Memory B cell (primary cell): ENCODE measurements at regions not wholly inside any gene's neighbourhood (a gene's known extent, or its start where the extent isn't known, plus 50 kb on each side); places are given as distances from the start of the nearest gene placed in this dataset.
"Not testable (repeated sequence)": the region's sequence is repeated elsewhere in the genome, so short reads cannot be mapped to it uniquely, and the experiment has no call there.

Experiments used
- ATAC-seq: fragments of 150-1000 bp; cut with Tn5 transposase; 2 replicates; pipeline ENCODE4 v1.10.0; 2021; ENCODE audit warnings: low read depth, mild to moderate bottlenecking, moderate library complexity
- DNase-seq, 2 donors: peaks; one replicate each; pipeline ENCODE4 v3.0.0; 2022; ENCODE audit warnings: low spot score in 2 of 2
- H3K27ac Mint-ChIP-seq: one replicate; pipeline ENCODE4 v1.8.0; 2022; ENCODE audit warnings: mild to moderate bottlenecking, moderate library complexity, mixed read lengths
- H3K27me3 Mint-ChIP-seq: one replicate; pipeline ENCODE4 v1.8.0; 2022; ENCODE audit warnings: mixed read lengths
- H3K36me3 Mint-ChIP-seq: one replicate; pipeline ENCODE4 v1.8.0; 2022; ENCODE audit warnings: mild to moderate bottlenecking, mixed read lengths
- H3K4me1 Mint-ChIP-seq: one replicate; pipeline ENCODE4 v1.8.0; 2022; ENCODE audit warnings: mixed read lengths
- H3K4me3 Mint-ChIP-seq: one replicate; pipeline ENCODE4 v1.8.0; 2022; ENCODE audit warnings: mild to moderate bottlenecking, moderate library complexity, mixed read lengths
- H3K9me3 Mint-ChIP-seq: one replicate; pipeline ENCODE4 v1.8.0; 2022; ENCODE audit warnings: mixed read lengths

DNA sequence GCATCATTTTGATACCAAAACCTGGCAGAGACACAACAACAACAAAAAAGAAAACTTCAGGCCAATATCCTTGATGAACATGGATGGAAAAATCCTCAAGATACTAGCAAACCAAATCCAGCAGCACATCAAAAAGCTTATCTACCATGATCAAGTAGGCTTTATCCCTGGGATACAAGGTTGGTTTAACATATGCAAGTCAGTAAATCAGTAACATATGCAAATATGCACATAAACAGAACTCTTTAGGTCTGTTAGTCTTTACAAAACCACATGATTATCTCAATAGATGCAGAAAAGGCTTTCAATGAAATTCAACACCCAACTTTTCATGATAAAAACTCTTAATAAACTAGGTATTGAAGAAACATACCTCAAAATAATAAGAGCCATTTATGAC is 587.5 kb upstream of the CELF4 start:
- H3K27me3 Mint-ChIP-seq, H3K27ac Mint-ChIP-seq, ATAC-seq, H3K4me1 Mint-ChIP-seq, H3K4me3 Mint-ChIP-seq, H3K36me3 Mint-ChIP-seq, DNase-seq, H3K9me3 Mint-ChIP-seq: not testable (repeated sequence)

DNA sequence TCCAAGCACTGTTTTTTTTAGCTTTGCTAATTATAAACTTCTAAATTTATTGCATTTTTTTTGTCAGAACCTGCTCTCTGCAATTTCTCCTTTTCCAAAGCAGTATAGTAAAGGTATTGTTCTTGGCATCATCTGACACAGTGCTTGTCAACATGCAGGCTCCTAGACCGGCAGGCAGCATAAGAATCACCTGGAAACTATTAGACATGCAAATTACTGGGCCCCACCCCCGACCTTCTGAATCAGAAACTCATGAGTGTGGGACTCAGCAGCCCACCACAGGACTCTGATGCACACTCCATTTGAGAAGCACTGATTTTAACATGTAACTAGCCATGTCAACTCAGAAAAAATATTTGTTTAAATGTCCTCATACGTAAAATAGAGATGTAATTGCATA is 551.1 kb upstream of the CELF4 start:
- H3K27me3 Mint-ChIP-seq, result no peaks in the 10 kb centered on the region
- no peak overlapping the region for H3K4me3 Mint-ChIP-seq
- H3K36me3 Mint-ChIP-seq, result no peaks in the 10 kb centered on the region
- no peak for ATAC-seq
- no peaks in the 10 kb centered on the region for H3K4me1 Mint-ChIP-seq
- H3K9me3 Mint-ChIP-seq, result peaks cover 6% of the 10 kb centered on the region
- no peak overlapping the region for H3K27ac Mint-ChIP-seq
- no peak for DNase-seq

DNA sequence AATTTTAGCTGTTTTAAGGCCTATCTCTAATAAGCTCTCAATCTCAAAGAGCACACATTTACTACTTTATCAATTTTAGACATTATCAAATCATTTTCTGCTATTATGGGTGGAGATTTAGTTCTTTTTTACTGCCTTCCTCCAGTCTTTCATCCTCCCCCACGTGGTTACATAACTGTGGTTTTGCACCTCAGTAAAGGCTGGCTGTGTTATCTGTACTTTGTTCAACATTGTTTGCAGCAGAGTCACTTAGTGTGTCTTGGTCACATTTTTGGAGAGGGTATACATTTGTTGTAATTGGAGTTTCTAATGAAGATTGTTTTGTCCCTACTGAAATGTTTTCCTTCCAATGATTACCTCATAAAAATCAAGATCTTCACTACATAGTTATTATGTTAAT is 549.6 kb upstream of the CELF4 start:
- Mint-ChIP-seq H3K27me3 (no peaks in the 10 kb centered on the region), H3K4me1 (no peaks in the 10 kb centered on the region), H3K27ac (no peak overlapping the region), H3K9me3 (peaks cover 8% of the 10 kb centered on the region), H3K4me3 (no peak overlapping the region), H3K36me3 (no peaks in the 10 kb centered on the region)
- no peak for DNase-seq
- ATAC-seq, result no peak

DNA sequence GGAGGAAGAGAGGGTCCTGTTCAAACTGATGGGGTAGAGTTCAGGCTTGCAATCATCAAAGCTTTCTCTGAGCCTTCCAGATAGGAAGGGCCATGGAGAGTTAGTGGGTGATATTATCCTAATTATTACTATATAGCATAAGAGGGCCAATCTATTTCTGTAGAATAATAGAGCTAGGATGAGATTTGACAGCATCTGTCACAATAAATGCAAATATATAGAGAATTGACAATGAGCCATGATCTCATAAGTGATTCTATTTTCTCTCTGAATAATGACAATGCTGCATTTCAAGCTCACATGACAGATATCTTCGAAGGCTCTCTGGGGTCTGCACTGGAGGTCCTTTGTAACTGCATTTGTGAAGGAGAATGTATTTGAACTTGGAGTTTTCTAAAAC is 521.9 kb upstream of the CELF4 start:
- no peaks in the 10 kb centered on the region for H3K36me3 Mint-ChIP-seq
- H3K27me3 Mint-ChIP-seq, result no peaks in the 10 kb centered on the region
- H3K27ac Mint-ChIP-seq, result no peak overlapping the region
- no peaks in the 10 kb centered on the region for H3K9me3 Mint-ChIP-seq
- H3K4me3 Mint-ChIP-seq, result no peak overlapping the region
- H3K4me1 Mint-ChIP-seq, result no peaks in the 10 kb centered on the region
- ATAC-seq, result no peak
- DNase-seq, result no peak

DNA sequence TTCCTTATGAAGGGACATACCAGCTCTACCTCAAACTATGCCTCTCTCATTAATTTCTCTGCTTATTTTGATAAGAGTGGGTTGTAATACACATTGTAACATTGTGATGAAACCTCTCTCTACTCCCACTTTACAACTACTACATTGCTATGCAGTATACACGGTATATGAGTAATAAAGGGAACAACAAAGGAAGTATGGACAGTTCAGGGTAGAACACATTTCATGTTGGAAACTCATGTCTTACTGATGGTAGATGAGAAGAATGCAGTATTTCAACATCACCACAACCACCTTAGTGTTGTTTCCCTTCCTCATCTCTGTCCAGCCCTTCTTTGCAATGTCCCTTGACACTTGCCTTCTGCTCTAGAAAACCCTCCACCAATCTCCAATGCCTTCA is 515.9 kb upstream of the CELF4 start:
- Mint-ChIP-seq H3K9me3 (peaks cover 1% of the 10 kb centered on the region), H3K4me1 (no peaks in the 10 kb centered on the region), H3K27me3 (no peaks in the 10 kb centered on the region), H3K36me3 (no peaks in the 10 kb centered on the region), H3K27ac (no peak overlapping the region), H3K4me3 (no peak overlapping the region)
- ATAC-seq, result no peak
- no peak for DNase-seq

DNA sequence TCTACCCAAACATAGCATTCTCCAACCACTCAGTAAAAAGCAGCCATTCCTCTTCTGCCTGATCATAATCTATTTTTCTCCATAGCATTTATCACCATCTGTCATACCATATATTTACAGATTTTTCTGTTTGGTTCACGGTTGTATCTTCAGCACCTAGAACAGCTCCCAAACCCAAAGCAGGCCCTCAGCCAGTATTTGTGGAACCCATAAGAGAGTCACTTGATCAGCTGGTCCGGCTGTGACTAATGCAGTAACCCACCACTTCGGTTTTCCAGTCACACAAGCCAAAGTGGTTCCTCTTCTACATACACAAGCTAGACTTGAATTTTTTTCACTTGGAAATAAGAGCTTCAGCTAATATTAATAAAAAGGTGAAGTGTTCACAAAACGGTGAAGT is 511.6 kb upstream of the CELF4 start:
- Mint-ChIP-seq H3K27me3 (no peaks in the 10 kb centered on the region), H3K9me3 (peaks cover 1% of the 10 kb centered on the region), H3K27ac (no peak overlapping the region), H3K4me3 (no peak overlapping the region), H3K4me1 (no peaks in the 10 kb centered on the region), H3K36me3 (no peaks in the 10 kb centered on the region)
- no peak for ATAC-seq
- no peak for DNase-seq

DNA sequence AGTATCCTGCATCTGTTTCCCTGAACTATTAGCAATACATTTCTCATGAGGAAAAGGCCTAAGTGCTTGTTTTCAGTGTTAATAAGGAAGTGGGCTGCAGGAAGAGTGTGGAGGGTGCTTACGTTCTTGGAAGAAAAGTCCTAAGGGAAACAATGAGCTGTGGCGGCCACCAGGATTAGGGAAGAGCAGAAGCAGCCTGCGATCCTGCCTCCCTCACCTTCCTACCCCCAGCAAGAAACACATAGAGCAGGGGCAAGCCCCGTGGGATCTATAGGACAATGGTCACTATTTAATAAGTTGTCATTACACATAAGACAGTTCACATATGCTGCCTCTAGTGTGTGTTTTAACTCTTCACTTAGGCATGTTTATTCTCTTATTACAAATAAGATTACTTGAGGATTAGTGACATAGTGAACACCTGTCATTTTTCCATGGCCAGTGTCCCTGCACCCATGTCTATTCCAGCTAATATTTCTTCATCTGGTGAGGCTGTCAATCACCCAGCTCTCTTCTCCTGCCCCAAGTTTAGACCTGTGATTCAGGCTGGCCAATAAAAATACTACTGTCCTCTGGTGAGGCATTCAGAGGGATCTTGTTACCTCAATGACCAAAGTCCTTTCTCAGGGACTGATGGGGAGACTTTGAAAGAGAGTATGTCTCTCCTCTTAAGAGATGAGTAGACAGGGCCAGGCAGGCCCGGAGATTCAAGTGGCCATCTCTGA is 510.9 kb upstream of the CELF4 start:
- H3K27me3 Mint-ChIP-seq, result no peaks in the 10 kb centered on the region
- no peaks in the 10 kb centered on the region for H3K4me1 Mint-ChIP-seq
- H3K9me3 Mint-ChIP-seq, result no peaks in the 10 kb centered on the region
- ATAC-seq (no peak), DNase-seq (no peak)
- H3K4me3 Mint-ChIP-seq, result no peak overlapping the region
- H3K27ac Mint-ChIP-seq, result no peak overlapping the region
- no peaks in the 10 kb centered on the region for H3K36me3 Mint-ChIP-seq

DNA sequence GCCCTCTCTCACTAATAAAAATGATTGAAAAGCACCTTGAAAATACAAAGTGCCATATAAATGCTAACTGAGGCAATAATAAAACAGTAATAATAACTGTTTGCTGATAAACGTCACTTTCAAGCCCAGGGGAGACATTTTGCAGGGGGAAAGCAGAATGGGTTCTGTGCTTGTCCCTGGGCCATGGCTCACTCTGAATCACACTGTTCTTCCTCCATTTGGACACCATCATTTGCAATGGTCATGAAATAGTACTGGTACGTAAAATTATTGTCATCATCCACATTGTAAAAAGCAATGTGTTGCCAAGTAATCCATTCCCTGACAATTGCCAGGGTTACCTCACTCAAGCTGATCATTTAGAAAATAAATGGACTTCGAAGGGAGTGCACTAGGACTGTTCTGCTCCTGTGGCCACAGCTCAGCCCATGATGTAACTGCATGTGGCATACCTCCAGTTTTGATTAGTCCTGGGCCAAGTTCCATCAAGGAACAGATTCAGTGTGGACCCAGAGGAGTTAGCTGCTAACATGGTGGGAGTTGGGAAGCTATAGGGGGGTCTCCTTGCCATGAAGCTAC is 508.8 kb upstream of the CELF4 start:
- DNase-seq (no peak), ATAC-seq (no peak)
- H3K36me3 Mint-ChIP-seq, result no peaks in the 10 kb centered on the region
- H3K4me1 Mint-ChIP-seq, result no peaks in the 10 kb centered on the region
- H3K4me3 Mint-ChIP-seq, result no peak overlapping the region
- no peak overlapping the region for H3K27ac Mint-ChIP-seq
- peaks cover 3% of the 10 kb centered on the region for H3K9me3 Mint-ChIP-seq
- H3K27me3 Mint-ChIP-seq, result no peaks in the 10 kb centered on the region

DNA sequence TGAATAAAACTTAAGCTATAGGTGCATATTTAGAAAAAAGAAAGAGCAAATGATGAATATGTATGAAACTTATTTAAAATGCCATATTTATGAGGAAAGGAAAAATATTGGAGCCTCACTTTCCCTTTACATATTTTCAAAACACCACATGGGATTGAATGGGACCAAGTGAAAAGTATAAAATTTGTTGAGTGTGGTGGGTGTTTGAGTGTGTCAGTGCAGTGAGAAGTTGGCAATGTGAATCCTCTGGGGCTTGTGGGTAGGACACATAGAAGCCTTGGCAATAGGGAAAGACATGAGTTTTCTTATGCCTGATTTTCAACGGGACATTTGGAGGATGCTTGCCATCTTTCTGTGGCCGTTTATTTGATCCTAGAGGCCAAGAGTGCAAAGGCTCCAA is 502.2 kb upstream of the CELF4 start:
- Mint-ChIP-seq H3K4me3 (no peak overlapping the region), H3K27me3 (no peaks in the 10 kb centered on the region), H3K4me1 (no peaks in the 10 kb centered on the region), H3K36me3 (no peaks in the 10 kb centered on the region), H3K27ac (no peak overlapping the region), H3K9me3 (peaks cover 6% of the 10 kb centered on the region)
- no peak for DNase-seq
- no peak for ATAC-seq

DNA sequence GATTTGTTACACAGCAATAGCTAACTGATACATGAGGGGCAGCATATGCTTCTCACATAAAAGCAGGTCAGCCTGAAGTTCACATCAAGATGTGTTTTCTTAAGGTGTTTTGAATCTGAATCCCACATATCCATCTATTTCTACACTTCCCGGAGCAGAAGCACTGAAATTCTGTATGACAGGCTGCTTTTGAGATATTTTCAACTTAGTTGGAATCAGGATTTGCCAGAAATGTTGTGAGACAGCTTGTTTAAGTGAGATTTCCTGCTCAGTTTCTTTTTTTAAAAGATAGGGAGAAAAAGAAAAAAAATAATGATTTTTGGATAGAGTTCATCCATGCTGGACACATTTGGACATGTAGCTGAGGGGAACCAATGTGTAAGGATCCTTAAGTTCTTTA is 501.5 kb upstream of the CELF4 start:
- Mint-ChIP-seq H3K9me3 (peaks cover 6% of the 10 kb centered on the region), H3K4me3 (no peak overlapping the region), H3K4me1 (no peaks in the 10 kb centered on the region), H3K27me3 (no peaks in the 10 kb centered on the region), H3K36me3 (no peaks in the 10 kb centered on the region), H3K27ac (no peak overlapping the region)
- ATAC-seq (no peak), DNase-seq (no peak)

DNA sequence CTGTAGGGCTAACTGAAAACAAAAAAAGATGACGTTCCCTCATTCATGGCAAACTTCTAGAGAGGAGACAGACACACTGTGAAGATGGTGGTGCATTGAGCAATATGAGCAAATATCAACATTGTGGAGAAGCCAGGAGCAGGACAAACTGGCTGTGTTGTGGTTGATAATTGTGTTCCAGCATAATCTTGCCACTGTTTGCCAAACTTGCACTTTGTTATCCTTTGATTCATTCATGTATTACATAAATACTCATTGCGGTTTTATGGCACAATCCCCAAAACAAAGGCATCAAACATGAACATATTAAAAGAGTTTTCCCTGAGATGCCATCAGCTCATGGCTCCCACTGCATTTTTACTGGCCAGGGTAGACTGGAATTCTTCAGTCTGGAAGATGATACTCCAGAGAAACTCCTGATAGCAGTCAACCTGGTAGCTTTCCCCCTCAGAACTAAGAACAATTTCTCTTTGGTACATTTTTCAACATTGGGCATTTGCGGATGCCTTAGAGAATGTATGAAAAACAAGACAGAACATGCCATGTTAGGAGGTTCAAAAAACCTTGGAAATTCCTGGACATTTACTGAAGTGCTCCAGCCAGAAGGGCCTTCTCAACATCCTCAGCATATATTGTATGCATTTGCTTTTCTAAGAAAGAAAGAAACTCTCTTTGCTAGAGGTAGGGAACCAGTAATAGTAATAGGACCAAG is 487.4 kb upstream of the CELF4 start:
- ATAC-seq (no peak), DNase-seq (no peak)
- H3K4me1 Mint-ChIP-seq, result no peaks in the 10 kb centered on the region
- H3K27me3 Mint-ChIP-seq, result no peaks in the 10 kb centered on the region
- no peaks in the 10 kb centered on the region for H3K36me3 Mint-ChIP-seq
- H3K9me3 Mint-ChIP-seq, result no peaks in the 10 kb centered on the region
- H3K27ac Mint-ChIP-seq, result no peak overlapping the region
- H3K4me3 Mint-ChIP-seq, result no peak overlapping the region

DNA sequence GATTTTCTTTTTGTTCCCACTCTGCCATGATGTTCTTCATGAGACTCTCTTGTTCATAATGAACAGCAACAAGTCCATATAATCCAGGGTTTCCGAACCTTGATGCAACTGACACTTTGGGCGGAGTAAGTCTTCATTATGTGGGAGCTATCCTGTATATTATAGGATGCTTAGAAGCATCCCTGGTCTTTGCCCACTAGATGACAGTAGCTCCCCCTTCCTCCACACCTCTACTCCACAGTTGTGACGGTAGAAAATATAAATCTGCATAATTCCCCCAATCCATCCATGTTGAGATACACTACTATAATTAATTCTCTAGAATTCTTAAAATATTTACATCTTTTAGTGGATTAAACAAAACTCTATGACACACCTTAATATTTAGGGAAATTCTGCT is 482.2 kb upstream of the CELF4 start:
- no peaks in the 10 kb centered on the region for H3K36me3 Mint-ChIP-seq
- H3K27ac Mint-ChIP-seq, result no peak overlapping the region
- ATAC-seq, result no peak
- H3K9me3 Mint-ChIP-seq, result peaks cover 7% of the 10 kb centered on the region
- DNase-seq, result no peak
- no peak overlapping the region for H3K4me3 Mint-ChIP-seq
- H3K4me1 Mint-ChIP-seq, result no peaks in the 10 kb centered on the region
- H3K27me3 Mint-ChIP-seq, result no peaks in the 10 kb centered on the region

DNA sequence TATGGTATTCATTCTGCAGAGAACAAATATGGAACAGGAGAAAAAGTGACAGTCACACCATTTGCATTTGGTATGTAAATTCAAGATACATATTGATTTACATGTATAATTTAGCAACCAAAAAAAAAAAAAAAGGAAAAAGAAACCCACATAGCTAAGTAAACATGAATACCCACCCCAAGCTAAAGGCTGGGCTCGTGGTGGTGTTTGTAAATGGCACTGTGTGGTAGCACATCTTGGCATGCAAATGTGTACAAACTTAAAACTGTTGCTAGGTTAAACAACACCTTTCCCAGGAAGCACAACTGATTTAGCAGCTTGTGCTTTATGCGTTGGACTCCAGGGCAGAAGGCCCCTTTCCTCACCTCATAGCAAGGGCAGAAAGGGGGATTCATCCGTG is 481.1 kb upstream of the CELF4 start:
- no peak for ATAC-seq
- Mint-ChIP-seq H3K27ac (no peak overlapping the region), H3K36me3 (no peaks in the 10 kb centered on the region), H3K27me3 (no peaks in the 10 kb centered on the region), H3K4me1 (no peaks in the 10 kb centered on the region), H3K4me3 (no peak overlapping the region), H3K9me3 (peaks cover 7% of the 10 kb centered on the region)
- DNase-seq, result no peak

DNA sequence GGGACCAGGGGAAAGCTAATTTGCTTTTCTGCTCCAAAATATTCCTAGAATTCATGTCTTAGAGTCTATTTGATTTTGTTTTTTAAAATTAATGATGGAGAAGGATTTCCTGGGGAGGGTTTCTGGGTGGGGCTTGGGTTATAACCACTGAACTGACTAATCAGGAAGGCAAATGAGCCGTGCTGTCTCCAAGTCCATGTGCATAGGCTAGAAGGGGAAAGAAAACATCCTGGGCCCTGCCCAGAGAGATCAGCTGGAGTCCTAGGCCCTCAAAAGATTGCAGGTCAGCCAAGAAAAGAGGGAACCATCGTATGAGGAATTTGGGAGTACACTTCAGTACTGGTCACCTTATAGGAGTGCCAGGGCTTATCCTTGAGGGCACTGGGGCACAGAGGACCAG is 480.2 kb upstream of the CELF4 start:
- no peak overlapping the region for H3K27ac Mint-ChIP-seq
- peaks cover 7% of the 10 kb centered on the region for H3K9me3 Mint-ChIP-seq
- ATAC-seq (no peak), DNase-seq (no peak)
- H3K36me3 Mint-ChIP-seq, result no peaks in the 10 kb centered on the region
- H3K27me3 Mint-ChIP-seq, result no peaks in the 10 kb centered on the region
- H3K4me1 Mint-ChIP-seq, result no peaks in the 10 kb centered on the region
- H3K4me3 Mint-ChIP-seq, result no peak overlapping the region
